ENCODE measurements at regions not wholly inside any gene's neighbourhood (a gene's known extent, or its start where the extent isn't known, plus 50 kb on each side); places are given as distances from the start of the nearest gene placed in this dataset.

DNA sequence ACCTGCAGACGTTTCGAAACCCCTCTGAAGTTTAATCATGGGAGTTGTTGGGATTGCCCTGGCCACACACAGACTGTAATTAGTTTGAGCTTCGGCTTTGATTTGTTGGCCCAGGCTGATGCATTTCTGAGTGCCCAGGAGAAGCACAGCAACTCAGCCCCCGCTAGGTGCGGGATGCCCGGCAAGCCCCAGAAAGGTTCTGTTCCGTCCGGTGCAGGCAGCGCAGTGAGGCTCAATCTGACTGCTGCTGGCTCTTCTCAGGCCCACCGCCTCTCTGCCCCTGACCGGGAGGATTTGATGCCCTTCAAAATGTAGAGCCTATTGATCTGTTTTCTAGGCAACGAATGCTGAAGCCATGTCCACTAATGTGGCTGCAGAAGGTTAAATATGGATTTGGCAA is 73.4 kb upstream of the TAF11L2 start:
- no peak for ATAC-seq
- intact Hi-C loops (cut with DNase I, micrococcal nuclease) = no loop called here

DNA sequence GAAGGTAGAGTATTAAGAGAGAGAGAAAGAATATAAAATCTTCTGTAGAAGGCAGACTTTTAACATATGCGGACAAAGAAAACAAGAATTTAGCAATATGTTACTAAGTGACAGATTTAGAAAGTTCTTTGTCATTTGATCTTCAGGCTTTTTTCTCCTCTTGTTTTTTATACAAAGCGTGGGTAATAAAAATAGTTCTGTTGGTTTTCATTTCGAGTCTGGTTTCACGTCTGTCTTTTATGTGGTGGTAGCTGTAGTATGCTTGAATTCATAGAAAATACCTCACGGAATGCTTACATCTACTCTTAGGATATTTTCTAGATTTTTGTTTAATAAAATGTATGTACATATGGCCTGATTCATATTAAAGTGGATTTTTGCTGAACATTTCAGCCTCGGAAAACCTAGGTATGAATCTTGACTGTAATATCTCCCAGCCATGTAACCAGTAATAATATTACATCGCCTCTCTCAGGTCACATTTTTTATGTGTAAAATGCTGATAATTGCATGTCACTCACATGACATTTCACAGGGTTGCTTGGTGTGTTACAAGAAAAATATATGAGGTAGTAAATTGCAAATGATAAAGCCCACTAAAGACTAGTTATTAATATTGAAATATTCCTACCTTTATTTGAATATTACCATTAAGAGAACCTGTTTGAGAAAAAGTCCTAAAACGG is 72.5 kb upstream of the TAF11L2 start:
- DNase-seq = no peak
- ATAC-seq = no peak
- intact Hi-C loops (cut with DNase I, micrococcal nuclease) = no loop called here

More for the DNA sequence above, 73.4 kb upstream of the TAF11L2 start:
- DNase-seq = no peak

DNA sequence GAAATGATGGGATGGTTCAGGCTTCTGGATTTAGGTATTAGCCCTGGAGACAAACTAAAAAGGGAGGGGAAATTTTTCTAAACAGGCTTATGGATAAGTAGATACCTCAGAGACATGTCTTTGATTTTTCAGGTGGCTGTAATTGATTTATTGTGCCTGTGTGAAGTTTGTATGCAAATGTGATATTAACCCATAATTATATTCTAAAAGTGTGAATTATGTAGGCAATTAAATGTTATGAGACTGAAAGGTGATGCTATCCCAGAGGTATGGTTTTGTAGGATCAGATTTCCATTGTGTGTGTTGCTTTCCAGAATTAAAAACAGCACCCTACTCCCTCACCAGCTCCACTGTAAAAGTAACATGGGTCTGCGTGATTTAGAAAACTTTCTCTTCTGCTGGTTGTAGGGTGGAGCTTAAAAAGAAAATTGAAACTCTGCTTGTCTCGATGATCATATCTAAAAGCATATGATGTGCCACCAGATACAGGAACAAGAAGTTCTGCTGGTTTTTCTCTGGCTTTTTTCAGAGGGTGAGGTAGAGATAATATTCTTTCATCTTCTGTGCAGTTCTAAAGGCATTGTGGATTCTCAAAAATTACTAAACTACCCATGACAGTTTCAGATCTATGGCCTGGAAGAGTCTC is 71.8 kb upstream of the TAF11L2 start:
- DNase-seq (no peak), ATAC-seq (no peak)
- intact Hi-C loops (cut with DNase I, micrococcal nuclease) = no loop called here

DNA sequence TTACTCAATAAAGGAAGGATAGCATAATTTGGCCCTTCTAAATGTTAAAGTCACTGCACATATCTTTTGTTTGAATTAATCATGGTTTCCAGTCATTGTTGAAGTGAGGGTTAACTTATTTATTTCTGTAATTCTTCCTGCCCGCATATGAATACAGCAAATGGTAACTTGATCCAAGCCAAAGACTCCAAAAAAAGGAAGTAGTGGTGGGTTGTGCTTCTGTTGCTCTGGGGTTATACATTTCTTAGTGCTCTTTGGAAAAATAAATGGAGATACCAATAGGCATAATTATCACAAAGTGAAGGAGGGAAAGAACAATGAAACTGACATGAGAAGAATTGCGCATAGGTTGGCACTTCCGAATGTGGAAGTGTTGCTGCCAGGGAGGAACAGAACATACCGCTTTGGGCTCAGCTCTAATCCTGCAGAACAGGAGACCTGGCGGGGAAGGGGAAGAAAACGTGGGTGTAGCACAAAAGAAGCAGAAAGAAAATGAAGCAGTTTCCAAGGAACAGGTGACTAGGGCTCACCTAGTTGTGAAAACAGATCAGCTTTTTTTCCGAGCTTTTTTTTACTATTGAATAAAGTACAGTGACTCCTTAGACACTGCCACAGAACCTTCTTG is 69.7 kb upstream of the TAF11L2 start:
- intact Hi-C loops (cut with DNase I, micrococcal nuclease) = no loop called here
- ATAC-seq = no peak
- DNase-seq = no peak

DNA sequence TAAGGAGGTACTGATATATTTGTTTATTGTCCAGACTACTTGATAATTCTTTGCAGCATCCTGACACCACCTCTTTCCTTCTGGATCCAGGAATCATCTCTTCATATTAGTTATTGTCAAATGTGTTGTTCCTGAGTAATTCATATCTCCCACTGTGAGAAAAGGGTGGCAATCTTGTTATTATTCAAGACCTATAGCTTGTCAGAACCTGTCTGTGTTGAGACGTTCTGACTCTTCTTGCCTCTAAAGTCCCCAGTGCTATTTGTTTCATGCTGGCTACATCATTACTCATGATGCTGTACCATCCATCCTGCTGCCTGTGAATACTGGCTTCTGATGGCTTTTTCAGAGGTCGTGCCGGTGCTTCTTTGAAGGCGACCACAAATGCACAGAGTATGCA is 68.7 kb upstream of the TAF11L2 start:
- DNase-seq (no peak), ATAC-seq (peak; percentile 19)
- intact Hi-C loops (cut with DNase I, micrococcal nuclease) = no loop called here

DNA sequence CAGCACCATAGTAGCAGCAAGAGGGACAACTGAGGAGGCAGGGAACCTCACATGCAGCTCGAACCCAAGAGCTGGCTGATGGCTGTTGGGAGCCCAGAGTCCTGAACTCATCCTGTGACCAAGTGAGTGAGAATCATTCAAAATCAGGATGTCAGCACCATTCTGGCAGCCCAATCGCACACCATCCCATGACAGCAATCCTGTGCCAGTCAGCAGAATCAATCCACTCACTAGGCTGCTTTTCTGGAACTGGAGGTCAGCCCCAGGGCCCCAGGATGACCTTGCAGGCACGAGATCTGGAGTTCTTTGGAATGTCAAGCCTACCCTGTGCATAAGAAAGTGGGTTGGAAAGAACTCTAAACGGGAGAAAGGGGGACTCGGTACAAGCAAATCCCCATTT is 67.8 kb upstream of the TAF11L2 start:
- no peak for ATAC-seq
- intact Hi-C loops (cut with DNase I, micrococcal nuclease) = no loop called here
- DNase-seq = no peak

DNA sequence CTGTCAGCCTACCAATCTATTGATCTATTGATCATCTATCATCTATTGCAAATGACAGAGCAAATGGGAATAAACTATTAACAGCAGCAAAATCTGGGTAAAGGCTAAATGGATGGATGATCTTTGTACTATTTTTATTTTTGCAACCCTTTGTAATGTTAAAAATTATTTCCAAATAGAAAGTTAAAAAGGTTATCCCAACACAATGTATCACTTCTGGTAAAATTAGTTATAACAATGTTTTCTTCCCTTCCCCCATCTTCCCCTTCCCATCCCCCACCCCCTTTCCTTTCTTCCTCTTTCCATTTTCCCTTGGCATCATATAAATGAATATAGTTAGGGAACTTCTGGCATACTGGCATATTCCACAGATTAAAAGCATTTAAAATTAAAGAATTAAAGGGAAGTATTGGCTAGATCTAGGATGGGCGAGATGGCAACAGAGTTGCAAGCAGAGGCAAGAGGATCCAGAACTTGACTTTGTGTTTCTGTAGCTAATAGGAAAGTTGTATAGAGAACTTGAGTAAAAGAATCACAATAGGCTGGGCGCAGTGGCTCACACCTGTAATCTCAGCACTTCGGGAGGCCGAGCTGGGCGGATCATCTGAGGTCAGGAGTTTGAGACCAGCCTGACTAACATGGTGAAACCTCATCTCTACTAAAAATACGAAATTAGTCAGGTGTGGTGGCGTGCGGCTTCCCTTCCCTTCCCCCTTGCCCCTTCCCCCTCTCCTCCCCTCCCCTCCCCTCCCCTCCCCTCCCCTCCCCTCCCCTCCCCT is 66.6 kb upstream of the TAF11L2 start:
- ATAC-seq (no peak), DNase-seq (no peak)
- intact Hi-C loops (cut with DNase I, micrococcal nuclease) = no loop called here

DNA sequence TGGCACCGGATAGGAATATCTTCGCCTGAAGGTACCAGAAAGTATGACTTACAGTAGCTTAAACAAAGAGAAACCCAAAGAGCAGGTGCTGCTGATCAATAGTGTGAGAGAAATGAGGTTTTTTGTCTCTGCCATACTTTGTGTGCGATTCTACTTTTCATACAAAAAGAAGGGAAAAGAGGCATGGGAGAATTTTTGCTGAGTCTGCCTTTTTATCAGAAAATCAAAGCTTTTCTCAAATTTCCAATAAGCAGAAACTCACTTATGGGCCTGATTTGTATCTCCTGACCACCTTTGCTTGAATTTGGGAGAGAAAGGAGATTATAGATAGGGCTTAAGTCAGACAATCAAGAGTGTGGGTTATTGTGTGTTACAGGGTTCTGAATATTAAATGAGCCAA is 65.5 kb upstream of the TAF11L2 start:
- DNase-seq = no peak
- intact Hi-C loops (cut with DNase I, micrococcal nuclease) = no loop called here
- ATAC-seq = no peak

DNA sequence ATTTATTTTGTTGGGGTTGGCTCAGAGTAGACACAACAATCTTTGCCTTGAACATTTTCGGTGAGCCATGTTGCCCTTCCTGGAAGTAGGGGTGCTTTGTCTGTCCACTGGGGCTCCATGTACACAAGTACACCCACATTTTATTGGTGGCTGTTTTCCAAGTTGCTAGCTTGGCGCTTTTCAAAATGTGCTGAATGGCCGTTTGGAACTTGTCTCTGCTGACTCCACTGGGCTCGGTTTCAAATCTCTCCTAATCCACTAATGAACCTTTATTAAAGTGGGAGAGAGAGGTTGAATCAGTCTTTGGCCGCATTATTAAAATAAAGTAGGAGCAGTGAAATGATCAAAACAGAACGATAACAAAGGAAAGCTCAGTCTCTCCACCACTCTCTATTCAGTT is 64.6 kb upstream of the TAF11L2 start:
- intact Hi-C loops (cut with DNase I, micrococcal nuclease) = no loop called here
- DNase-seq = no peak
- no peak for ATAC-seq

DNA sequence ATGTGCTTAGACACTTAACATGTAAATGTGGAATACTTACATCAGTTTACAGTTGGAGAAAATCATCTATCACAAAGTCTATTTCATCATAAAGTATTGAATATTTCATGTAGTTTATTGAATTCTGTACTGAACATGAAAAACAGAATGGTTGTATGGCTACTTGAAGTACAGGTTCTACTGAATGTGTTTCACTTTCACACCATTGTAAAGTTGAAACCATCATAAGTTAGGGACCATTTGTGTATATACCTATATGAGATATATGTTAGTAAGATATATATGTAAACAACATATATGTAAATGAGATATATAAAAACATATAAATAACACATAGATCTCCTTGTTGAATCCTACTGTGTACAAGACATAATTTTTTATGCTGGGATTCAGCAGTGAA is 63.0 kb upstream of the TAF11L2 start:
- ATAC-seq (no peak), DNase-seq (no peak)
- intact Hi-C loops (cut with DNase I, micrococcal nuclease) = no loop called here

DNA sequence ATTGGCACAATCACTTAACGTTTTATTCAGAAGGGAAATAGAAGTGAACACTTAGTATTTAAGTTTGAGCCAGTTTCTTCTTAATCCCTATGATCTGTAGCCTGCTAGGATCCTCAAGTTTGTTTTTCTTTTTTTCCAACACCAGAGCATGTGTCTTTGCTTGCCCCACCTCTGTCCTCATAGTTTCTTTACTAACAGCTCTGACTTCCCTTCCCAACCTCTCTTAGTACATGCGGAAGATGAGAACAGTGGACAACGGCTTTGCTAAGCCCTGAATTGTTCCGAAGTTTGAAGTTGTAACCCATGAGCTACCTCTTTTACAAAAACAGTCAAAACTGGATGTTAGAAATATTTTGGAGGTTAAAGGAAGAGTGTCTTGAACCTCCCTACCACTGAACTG is 61.7 kb upstream of the TAF11L2 start:
- no peak for DNase-seq
- intact Hi-C loops (cut with DNase I, micrococcal nuclease) = no loop called here
- peak; percentile 84 for ATAC-seq

DNA sequence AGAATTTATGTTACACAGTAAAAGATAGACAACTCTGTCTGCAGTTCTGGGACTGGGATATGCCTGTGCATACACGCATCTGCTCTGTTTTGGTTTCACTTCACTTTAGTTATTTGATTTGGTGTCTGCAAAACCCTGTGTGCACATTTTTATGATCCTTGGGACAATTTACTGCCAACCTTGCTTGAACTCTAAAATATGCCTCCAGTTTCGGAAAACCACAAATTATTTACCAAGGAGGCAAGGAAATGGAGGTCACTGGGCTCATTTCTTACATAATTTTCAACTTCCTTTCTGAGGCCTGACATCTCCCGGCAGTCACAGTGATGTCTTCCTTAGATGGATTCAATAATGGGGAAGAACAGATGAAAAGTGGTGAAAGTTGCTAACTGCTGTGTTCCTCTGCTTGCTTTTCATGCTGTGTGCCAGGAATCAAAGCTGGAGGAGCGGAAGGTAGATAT is 61.2 kb upstream of the TAF11L2 start:
- intact Hi-C loops (cut with DNase I, micrococcal nuclease) = no loop called here
- no peak for DNase-seq
- peak; percentile 91 for ATAC-seq

DNA sequence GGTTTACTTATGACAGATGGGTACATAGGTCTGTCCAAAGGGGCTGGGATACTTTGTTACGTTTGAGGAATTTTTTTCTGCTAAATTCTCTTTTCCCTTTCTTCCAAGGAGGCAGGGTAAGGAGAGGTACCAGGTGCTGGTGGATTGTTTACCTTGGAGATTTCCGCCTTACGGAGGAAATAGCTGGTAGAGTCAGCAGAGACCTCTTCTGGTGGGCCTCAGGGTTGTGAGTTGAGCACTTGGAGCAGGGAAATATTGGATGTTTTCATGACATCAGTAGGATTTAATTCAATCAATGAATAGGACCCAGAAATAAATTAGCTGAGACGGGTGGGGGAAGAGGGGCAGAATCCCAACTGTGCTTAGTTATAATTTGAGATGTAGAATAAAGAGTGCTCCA is 60.0 kb upstream of the TAF11L2 start:
- no peak for DNase-seq
- no peak for ATAC-seq
- intact Hi-C loops (cut with DNase I, micrococcal nuclease) = no loop called here

DNA sequence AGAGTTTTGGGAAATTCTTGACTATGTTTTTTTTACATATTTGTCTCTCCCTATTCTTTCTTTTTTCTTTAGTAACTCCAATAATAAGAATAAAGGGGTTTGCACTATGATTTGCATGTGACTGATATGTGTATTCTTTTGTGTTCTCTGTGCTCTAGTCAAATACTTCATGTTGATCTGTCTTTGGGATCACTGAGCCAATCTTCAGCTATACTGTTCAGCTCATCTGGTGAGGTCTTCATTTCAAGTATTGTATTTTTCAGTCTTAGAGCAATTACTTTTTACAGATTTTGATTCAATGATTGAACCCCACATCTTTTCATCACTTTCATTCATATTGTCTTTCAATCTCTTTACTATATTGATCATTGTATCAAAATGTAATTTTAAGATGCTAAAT is 58.1 kb upstream of the TAF11L2 start:
- no peak for ATAC-seq

DNA sequence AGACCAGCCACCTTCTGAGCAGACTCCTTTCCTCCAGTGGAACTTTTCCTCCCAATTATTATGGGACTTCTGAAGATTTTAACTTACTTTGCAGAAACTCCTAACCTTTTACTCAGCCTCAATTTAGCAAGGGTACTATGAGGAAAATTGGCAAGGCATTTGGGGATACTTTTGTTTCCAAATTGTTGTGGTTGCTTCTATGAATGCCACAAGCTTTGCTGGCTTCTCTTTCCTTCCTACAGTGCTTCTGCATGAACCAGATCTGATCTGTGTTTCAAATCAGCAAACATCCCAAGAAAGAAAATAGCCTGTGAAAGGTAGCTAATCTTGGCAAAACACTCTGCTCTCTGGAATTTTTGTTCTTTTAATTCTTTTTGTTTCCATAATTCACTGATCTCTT is 57.3 kb upstream of the TAF11L2 start:
- DNase-seq (no peak), ATAC-seq (no peak)
- intact Hi-C loops (cut with DNase I, micrococcal nuclease) = no loop called here

More for the DNA sequence above, 58.1 kb upstream of the TAF11L2 start:
- intact Hi-C loops (cut with DNase I, micrococcal nuclease) = no loop called here
- DNase-seq = no peak

DNA sequence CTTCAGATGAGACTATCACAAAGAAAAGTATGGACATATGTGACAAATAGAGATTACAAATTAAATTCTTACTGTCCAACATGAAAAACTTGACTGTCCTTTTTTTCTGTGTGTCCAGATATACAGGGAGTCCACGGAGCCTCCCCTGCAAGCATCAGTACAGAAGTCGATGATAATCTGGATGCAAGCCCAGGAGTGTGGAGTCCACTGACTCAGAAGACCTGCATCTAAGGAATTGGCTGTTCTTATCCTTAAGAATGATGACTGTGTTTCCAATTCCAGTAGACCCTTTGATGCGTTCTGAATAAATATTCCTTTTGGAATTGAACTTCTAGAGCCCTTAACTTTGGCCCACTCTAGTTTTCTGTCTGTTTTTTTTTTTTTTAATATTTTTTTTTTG is 56.7 kb upstream of the TAF11L2 start:
- DNase-seq (no peak), ATAC-seq (no peak)
- intact Hi-C loops (cut with DNase I, micrococcal nuclease) = no loop called here

DNA sequence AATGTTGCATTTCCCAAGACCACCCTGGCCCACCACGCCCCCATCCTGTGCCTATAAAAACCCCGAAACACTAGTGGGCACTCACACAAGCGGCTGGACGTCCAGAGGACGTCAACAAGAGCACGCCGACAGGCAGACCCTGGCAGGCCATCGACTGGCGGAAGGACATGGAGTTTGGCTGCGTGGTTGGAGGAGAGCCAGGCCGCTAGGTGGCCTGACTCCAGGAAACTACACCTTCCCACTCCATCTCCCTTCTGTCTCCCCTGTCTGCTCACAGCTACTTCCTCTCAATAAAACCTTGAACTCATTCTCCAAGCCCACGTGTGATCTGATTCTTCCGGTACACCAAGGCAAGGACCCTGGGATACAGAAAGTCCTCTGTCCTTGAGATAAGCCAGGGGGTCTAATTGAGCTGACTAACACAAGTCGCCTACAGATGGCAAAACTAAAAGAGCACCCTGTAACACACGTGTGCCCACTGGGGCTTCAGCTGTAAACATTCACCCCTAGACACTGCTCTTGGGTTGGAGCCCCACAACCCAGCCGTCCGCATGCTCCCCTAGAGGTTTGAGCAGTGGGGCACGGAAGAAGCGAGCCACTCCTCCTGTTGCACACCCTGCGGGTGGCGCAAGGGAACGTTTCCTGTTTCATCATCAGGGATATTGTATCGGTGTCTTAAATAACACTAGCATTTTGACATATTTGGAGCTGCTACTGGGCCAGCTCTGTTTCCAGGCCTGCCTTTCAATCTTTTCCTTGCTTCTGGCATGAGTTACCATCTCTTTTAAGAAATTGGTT is 54.5 kb upstream of the TAF11L2 start:
- intact Hi-C loops (cut with DNase I, micrococcal nuclease) = no loop called here
- DNase-seq (no peak), ATAC-seq (no peak)

DNA sequence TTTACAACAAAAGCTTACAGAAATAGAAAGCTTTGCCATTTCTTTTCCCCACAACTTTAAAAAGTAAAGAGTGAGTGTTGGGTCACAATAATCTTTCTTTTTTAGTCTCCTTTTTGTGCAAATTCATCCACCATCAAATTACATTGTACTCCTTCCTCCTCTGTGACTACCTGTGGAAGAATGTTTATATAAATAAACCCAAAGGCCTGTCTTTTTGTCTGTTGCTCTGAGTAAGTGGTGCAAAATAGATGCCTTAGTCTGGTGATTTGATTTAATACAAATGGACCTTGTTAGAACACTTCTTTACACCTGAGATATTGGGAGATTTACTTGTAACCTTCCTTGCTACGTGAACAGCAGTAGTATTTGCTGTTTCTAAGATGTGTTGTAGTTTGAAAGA is 53.5 kb upstream of the TAF11L2 start:
- DNase-seq (no peak), ATAC-seq (no peak)
- intact Hi-C loops (cut with DNase I, micrococcal nuclease) = no loop called here

DNA sequence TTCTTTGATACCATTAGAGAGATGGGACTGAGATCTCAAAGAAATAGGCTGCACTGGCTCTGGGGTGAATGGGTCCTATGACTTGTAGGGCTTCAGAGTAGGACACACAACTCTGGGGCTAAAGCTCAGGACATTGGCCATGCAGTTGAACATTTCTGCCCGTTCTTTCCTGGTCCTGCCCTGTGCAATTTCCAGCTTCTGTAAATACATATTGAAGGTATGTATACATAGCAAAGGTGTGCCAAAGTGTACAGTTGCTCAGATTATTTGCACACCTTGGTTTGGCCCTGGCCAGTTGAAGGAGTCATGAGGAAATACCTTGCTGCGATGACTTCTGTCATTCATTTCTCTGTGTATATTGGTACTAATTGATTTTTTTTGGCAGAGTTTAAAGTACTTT is 52.8 kb upstream of the TAF11L2 start:
- ATAC-seq = peak; percentile 100
- peak; percentile 31 to 73 for DNase-seq
- intact Hi-C loops (cut with DNase I, micrococcal nuclease) = no loop called here

All from left colon (tissue), 2 donors.